Activated CD4-positive, alpha-beta T cell treated with anti-CD3 and anti-CD28 coated beads, Interleukin-10, Interleukin-2, amounts not matched to agents 100 ng/mL and 50 ng/mL, durations not matched to agents 16 hours and 8 hours (primary cell): ENCODE measurements at regions not wholly inside any gene's neighbourhood (a gene's known extent, or its start where the extent isn't known, plus 50 kb on each side); places are given as distances from the start of the nearest gene placed in this dataset.
"Not testable (repeated sequence)": the region's sequence is repeated elsewhere in the genome, so short reads cannot be mapped to it uniquely, and the experiment has no call there.

Experiments
- DNase-seq: peaks from one replicate; pipeline ENCODE4 v3.0.0-alpha.2; 2020

DNA sequence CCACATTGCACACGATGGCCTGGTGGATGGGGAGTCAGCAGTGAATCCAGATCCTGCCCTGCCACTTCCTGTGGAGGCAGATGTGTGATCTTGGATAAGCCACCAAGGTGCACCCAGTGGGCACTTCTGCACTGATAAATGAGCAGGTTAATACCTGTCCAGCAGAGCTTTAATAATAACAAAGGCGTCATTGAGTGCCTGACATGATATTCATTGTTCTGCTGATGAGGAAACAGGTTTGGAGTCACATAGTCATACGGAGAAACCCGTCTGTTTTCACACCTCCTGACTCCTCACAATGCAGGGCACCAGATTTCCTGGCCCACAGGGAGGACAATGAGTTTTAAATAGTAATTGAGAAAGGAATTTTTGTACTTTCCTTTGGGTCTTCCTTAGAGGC lies 324.6 kb upstream of the CDH5 start:
- no peak for DNase-seq

DNA sequence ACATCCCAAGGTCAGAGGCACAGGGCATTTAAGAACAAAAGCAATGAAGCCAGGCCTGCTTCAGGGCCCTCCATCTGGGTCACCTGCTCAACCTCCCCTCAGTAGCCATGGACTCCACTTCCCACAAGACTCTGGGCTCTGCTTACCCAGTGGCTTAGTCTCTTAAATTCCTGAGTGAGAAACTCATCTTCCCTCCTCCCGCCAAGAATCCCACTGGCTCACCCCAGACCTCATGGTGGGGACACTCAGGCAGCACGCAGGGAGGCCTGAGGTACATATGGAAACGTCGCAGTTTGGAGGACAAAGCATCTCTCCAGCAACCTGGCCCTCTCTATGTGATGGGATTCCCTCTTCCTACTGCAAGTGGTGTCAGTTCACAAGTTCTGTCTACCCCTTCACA lies 326.7 kb upstream of the CDH5 start:
- DNase-seq, result no peak

DNA sequence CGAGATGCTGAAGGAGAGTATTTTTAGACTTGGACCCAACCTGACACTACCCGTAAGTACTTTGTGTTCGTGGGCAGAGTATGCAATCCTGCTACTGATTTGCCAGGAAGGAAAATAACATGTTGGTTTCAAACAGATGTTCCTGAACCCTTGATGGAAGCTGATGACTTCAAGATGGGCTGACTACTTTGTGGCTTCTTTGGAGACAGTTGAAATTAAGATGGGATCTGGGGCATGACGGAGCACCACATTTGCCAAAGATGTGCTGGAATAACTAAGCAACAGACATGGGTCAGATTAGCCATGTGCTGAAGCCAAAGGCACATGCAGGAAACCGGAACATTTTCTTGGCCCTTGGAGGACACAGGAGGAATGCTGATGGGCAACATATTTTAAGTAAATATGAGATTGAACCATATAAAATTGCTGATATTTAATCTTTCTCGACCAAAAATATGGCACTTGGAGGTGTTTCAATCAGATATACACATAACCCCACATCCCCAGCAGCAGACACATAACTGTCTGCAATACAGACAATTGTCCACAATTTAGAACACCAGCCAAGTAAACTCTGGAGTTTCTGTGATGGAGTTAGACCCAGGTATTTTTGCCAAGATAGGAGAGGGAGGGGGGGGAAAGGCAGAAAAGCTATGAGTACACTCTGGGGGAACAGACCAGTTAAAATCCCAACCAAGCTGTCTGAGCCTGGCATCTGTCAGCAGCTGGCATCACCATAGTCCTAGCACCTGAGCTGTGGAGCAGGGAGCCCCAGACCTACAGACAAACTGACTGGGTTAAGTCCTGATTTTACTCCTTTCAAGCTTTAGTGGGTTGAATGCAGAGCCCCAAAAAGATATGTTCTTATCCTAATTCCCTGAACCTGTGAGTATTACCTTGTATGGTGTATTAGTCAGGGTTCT lies 329.4 kb upstream of the CDH5 start:
- no peak for DNase-seq

DNA sequence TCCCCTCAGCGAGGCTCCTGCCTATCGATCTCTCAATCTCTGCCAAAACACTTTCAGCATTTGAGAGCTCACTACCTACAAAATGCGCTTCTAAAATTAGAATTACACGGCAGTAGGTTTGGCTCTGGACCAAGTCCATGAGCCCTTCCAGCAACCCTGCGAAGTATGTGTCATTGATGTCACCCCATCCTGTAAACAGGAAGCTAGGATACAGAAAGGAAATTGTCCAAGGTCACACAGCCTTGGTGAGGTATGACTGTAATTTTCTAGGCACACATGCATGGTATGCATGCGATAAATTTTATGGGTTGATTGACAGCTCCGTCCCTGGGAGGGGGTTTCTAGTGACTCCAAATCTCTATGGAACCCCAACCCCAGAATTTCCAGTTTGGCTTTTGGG lies 330.3 kb upstream of the CDH5 start:
- no peak for DNase-seq

DNA sequence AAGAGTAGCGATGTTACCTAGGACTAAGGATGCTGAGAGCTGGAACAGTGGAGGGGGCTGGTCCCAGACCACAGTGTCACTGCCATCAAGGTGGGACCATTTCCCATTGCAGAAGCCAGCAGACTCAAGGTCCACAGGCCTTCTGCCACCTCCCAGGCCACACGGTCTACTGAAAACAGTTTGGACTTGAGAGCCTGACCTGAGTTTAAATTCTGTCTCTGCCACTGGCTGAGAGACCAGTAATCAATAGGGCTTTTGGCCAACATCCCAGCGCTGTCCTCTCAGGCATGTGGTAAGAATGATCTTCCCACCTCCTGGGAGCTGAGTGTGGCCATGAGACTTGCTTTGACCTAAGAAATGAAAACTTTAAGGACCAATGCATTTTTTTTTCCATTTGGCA lies 331.4 kb upstream of the CDH5 start:
- DNase-seq, result no peak

DNA sequence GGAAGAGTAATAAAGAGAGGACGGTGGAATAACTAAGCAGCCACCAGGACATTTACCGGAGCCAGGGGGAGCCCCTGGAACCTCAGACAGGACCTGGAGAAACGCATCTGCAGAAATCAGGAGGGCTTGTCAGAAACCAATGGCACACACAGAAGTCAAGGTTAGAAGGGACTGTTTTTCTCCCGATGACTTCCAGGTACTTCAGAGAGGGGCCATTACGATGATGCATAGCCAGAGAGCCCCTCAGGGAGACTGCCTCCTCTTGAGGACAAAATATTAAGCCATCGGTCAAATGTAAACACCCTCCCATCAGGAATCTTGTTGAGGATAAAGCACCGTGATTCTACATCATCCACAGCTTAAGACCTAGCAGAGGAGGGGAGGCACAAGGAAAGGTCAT lies 333.6 kb upstream of the CDH5 start:
- no peak for DNase-seq

DNA sequence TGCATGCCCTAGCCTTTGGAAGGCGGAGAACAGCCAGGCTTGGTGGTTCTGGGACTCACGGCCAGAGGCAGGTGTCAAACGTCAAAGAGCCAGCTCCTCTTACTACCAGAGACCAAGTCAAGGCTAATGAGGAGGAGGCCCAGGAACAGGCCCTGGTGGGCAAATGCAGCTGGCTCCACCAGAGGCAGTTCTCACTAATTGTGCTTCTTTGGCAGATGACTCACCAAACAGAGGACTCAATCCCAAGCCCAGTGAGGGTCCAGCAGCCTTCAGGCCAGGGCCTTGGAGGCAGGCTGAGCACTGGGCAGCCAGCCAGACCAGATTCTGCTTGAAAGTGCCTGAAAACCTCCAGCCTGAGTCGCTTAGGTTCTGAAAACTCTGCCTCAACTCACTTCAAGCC lies 336.5 kb upstream of the CDH5 start:
- DNase-seq, result no peak

DNA sequence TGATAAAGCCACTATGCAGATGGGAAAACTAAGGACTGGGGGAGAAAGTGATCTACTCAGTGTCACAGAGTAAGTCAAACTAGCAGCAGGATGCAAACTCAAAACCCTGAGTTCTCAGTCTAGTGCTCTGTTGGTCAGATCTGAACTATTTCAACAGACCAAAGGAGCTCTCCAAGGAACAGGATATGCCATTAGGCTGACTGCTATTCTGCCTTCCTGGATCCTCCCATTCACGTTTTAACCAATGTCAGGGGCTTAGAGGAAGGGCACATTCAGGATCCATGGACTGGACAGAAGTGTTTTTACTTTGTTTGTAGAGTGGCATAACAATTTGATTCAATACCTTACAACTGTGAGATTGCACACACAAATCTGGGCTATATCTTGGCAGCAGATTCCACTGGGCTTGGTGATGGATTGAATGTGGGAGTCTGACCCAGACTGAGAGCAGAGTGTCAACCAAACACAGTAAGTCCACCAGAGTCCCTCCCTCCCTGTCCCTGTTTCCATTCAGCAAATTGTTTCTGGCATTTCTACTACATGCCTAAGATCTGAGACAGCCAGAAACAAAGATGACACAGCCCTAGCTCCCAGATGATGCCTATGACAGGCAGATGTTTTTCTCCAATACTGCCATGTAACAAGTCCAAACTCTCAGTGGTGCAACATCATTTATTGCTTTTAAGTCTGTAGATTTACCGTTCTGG lies 337.8 kb upstream of the CDH5 start:
- no peak for DNase-seq

DNA sequence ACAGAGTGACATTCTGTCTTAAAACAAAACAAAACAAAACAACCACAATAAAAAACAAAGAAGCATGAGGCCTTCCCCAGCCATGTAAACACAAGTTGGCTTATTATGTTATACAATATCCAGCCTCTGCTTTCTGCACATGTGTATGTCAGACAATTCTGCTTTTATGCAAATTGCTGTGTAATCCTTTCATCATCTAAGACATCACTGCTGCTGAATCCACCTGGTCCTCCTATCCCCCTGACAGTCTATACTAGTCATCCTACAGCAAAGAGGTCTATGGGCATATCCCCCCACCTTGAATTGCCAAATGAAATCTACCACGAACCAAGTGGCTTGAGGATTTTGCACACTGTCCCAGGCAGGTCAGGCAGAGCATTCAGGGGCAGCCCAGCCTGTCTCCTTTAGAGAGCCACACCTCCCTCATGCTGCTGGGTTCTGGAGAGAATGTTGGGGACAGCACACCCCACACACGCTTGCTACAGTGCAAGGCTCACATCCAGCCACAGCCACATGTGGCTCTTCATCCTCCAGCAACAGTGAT lies 339.6 kb upstream of the CDH5 start:
- DNase-seq, result no peak

DNA sequence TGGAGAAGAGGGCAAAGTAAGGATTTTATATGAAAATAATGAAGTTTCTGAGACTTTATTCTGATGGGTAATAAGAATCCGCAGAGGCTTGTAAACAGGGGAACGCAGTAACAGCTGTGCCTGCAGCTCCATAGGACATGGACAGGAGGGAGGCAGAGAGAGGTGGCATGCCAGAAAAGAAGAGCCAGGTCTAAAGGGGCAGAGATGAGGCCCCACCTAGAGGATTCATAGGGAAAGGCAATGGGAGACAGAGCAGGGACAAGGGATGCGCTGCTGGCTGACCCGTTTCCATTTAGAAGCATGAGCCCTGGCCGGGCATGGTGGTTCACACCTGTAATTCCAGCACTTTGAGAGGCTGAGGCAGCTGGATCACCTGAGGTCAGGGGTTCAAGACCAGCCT lies 340.3 kb upstream of the CDH5 start:
- DNase-seq, result no peak

DNA sequence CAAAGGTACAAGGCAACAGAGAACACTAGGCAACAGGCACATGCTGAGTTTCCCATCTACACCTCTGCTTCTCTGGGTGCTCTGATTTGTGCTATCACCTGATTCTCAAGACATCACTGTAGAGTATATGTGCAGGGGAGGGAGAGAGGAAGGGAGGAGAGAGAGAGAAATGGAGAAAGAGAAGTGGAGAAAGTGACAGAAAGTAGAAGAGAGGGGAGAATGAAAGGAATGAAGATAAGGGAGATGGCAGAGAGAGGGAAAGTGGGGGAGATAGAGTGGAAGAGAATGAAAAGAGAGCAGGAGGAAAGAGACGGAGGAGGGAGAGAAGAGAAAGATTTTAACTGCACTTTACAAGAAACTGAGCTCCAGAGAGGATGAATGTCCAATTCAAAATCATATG lies 340.7 kb upstream of the CDH5 start:
- no peak for DNase-seq

DNA sequence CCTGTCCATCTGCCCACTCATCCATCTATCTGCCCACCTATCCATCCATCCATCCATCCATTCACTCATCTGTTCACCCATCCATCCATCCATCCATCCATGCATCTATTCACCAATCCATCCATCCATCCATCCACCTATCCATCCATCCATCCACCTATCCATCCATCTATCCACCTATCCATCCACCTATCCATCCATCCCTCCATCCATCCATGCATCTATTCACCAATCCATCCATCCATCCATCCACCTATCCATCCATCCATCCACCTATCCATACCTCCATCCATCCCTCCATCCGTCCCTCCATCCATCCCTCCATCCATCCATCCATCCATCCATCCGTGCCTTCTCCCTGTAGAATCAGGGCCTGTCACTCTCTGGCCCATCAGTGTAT lies 341.9 kb upstream of the CDH5 start:
- DNase-seq, result not testable (repeated sequence)

DNA sequence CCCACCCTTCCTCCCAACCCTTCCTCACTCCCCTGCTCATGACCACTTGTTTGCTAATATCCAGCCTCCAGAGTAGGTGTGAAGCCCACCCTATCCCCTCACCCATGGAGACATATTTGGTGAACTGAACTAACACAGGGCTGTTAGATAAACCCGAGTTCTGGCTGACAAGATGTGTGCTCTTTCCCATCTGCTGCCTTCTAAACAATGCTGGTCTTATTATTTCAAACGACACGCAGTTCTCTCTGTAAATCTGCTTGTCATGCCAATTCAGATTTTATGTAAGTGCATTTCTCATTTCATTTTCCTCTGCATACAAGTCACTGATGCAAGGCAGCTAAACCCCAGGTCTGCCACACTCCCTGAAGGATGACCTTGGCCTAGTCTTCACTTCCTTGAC lies 343.0 kb upstream of the CDH5 start:
- DNase-seq, result no peak

DNA sequence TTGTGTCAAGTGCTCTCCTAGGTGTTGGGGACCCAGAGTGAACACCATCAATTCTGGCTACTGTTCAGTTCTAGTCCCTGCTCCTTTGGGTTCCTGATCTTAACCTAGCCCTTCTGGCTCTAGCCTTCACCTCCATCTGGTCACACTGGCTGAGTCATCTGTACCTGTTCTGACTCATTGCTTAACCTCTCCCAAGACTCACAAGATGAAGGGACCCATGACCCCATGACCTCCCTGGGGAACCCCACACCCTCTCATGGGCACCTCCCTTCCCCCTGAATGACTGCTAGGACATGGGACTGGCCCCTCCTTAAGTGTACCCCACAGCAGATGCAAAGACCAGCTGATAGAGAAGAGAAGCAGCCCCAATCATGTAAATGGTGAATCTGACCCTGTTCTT lies 345.8 kb upstream of the CDH5 start:
- peak; percentile 18 for DNase-seq

DNA sequence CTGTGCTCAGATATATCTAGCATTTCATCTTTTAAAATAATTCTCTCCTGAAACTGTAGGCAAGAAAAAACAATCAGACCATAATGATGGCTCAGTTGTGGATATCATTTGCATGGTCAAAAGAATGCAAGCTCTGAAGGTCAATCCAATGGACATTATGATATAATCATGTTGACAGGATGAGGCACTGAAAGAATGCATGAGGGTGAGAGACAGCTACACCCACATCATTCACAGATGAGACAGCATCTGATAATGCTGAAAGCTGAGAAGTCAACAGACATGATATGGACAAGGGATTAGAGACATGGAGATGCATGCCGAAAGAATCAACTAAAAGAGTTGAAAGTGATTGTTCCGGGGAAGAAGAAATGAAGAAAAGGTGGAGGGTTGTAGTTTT lies 346.4 kb upstream of the CDH5 start:
- no peak for DNase-seq

DNA sequence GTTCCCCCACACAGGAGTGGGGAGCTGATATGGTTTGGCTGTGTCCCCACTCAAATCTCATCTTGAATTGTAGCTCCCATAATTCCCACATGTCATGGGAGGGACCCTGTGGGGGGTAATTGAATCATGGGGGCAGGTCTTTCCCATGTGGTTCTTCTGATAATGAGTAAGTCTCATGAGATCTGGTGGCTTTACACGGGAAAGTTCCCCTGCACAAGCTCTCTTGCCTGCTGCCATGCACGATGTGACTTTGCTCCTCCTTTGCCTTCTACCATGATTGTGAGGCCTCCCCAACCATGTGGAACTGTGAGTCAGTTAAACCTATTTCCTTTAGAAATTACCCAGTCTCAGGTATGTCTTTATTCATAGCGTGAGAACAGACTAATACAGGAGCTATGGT lies 347.0 kb upstream of the CDH5 start:
- not testable (repeated sequence) for DNase-seq

DNA sequence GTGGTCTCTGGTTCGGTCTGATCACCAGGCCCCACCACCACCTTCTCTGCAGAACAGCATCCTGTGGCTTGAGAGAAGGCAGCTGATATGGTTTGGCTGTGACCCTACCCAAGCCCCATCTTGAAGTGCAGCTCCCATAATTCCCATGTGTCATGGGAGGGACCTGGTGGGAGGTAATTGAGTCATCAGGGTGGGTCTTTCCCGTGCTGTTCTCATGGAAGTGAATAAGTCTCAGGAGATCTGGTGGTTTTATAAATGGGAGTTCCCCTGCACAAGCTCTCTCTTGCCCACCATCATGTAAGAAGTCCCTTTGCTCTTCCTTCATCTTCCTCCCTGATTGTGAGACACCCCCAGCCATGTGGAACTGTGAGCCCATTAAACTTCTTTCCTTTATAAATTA lies 352.3 kb upstream of the CDH5 start:
- DNase-seq, result no peak

DNA sequence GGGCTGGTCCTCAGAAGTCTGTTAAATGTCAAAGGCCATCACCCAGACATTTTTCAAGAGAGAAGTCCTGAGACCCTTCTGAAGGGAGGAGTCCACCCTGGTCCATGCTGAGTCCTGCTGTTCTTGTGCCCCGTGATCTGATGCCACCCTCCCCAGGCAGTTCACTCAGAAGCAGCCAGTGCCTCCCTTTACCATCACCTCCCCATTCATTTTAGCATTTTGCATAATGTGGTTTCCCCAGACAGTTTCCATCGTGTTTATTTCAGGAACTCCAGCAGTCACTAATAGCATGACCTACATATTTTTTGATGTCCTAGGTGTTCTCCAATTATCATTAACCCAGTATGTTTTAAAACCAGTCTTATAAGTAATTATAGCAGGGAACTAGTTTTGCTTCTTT lies 353.0 kb upstream of the CDH5 start:
- DNase-seq, result no peak

DNA sequence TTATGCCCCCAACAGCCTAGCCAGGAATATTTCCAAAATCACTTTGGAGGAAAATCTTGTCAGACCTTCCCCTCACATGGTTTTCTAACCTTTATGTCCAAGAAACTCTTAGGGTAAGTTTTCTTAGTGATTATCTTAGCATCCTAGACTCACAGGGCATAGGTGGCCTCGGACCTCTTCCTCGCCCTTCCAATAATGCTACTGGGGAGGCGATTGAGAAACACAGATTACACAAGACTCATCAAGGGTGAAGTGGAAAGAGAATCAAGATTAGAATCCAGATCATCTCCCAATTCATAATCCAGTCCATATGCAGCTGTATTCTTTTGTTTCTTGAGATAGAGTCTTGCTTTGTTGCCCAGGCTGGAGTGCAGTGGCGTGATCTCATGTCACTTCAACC lies 358.4 kb upstream of the CDH5 start:
- DNase-seq, result no peak

DNA sequence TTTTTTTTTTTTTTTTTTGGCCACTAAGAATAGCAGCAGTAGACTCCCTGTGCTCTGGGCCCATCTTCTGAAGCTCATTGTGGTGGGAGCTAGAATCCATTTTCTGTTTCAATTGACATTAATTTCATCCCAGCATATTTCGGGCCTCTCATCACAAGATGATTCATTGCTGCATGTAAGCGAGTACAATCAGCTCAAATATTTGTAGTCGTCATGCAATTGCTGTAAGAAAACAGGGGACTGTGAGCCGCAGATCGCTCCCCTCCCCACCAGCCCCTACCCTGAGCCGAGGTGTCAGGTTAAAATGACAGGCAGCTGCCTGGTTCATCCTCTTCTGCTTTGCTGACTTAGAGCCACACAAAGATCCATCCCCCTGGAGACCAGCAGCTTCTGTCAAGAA lies 358.8 kb upstream of the CDH5 start:
- no peak for DNase-seq

DNA sequence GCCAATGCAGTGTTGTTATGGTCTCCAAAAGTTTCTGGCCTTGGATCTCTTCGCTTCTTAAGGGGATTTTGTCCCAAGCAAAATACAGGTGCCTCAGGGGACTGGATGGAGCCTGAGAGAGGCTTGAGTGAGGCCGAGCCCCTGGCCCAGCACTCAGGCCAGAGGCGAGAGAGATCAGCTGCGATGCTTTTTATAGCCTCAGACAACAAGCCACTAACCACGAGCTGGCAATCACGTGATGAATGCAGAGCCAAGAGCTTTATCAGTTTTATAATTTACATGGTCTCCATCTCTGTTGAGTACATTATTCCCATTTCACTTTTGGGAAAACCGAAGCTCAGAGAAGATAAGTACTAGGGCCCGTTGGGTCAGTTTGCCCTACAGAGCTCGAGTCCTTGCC lies 360.0 kb upstream of the CDH5 start:
- DNase-seq, result no peak

DNA sequence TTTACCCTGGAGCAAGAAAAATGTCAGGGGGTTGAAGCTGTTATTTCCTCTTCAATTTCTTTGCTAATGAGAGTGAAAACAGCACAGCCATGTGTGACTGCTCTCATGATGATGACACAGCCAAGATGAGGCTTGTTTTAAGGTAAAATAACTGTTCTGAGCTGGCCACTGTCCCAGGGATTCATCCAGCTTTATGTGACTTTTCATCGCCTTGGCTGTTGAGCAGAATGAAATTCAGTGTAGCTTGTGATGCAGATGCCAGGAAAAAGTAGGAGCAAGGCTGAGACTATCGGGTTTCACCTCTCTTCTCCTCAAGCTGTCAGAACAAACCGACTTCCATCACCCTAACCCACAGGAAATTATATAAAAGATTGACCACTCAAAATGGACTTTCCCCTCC lies 361.8 kb upstream of the CDH5 start:
- no peak for DNase-seq

DNA sequence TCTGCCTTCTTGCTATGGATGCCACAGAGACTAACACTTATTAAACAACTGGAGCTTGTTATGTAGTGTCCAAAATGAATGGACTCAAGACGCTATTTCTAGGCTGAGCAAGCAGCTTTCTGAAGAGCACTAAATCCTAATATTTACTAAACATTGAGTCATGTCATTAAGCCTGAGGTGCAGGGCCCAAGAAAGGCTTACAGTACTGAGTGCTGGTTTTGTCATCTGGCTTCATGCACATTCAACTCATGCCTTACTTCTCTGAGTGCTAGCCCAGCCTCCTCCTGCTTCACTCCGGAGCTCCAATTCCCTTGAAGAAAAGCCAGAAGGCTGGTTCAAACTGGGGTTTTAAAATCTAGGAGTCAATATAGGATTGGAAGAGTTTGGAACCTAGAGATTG lies 363.3 kb upstream of the CDH5 start:
- no peak for DNase-seq

DNA sequence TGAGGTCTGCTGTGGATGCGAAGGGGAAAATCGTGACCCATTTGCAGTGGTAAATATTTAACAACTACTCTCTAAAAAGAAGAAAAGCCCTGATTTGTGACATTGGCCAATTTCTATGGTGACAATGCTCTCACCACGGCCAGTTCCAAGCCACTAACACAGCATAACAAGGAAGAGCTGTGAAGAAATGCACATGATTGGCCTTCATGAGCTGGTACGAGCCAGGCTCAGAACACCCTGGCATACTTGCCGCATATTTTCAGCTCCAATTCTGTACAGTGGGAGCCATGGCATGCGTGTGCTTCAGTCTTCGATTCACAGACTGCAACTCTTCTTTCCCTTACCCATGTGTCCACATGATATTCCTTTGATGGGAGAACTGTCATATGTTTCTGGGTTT lies 363.9 kb upstream of the CDH5 start:
- no peak for DNase-seq
